Fibroblast of skin of left biceps (primary cell): ENCODE measurements at regions not wholly inside any gene's neighbourhood (a gene's known extent, or its start where the extent isn't known, plus 50 kb on each side); places are given as distances from the start of the nearest gene placed in this dataset.
"Not testable (repeated sequence)": the region's sequence is repeated elsewhere in the genome, so short reads cannot be mapped to it uniquely, and the experiment has no call there.

Experiments
- DNase-seq, 2 experiments: peaks; one replicate each; pipeline ENCODE4 v3.0.0-alpha.2; 2013; ENCODE audit warnings: low read depth in 2 of 2

DNA sequence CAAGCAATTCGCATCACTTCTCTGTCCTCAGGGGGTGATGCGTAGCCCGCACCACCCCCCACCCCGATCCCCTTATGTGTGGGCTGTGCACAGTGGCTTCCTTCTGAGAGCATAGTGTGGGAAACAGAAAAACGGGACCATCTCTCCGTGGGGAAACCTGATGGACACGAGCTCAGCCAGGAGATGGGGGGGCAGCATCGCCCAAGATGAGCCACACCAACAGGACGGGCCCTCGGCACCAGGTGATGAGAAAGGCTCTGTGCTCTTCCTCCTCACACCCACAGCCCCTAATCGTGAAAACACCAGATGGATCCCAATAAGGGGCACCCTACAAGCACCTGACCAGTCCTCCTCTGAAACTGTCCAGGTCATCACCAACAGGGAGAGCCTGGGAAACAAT lies 153.6 kb downstream of the SHANK2 start:
- no peak for DNase-seq

DNA sequence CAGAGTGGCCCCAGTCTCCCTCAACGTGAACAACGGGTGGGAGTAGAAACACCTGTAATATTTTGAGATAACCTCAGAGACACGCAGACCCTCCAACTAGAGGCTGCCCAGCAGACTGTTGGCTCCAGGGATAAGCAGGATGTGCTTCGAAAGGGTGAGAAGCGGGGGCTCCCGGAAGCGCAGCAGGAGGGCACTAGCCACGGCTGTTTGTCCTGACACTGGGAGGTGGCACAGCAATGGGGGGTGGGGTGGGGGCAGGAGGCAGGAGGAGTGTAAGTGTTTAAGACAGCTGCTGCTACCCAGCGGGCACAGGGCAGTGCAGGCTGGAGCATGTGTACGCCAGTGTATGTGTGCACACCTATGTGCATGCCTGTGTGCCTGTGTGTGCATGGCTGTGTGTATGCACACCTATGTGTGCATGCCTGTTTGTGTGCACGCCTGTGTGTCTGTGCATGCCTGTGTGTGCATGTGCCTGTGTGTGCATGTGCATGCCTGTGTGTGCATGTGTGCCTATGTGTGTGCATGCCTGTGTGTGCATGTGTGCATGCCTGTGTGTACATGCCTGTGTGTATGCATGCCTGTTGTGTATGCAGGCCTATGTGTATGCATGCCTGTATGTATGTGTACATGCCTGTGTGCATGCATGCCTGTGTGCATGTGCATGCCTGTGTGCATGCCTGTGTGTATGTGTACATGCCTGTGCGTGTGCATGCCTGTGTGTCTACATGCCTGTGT lies 154.7 kb downstream of the SHANK2 start:
- no peak for DNase-seq

DNA sequence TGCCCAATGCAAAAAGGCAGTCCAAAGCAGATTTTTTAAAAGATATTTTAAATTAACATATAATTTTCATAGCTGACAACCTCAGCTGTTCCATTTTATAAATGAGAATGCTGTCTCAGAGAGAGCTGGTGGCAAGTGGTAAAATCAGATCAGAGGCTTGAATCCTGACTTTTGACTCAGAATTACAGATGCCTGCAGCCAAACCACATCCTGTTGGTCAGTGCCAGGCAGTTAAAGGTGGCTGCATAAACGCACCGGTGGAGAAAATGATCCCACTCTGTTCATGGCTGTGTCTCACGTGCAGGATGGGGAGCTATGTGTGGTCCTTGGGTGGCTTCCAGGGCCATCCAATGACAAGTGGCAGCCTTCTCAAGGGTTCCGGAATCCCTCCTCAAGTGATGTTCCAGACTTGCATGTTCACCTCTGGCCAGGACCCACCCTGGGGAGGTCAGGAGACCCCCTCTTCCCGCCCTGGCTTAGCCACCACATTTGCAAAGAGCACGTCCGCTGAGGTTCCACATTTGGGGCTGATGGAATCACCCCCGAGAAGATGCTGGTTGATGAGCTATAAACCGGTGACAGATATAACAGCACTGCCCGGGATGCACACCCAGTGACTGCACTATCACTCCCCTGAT lies 155.5 kb downstream of the SHANK2 start:
- no peak for DNase-seq

DNA sequence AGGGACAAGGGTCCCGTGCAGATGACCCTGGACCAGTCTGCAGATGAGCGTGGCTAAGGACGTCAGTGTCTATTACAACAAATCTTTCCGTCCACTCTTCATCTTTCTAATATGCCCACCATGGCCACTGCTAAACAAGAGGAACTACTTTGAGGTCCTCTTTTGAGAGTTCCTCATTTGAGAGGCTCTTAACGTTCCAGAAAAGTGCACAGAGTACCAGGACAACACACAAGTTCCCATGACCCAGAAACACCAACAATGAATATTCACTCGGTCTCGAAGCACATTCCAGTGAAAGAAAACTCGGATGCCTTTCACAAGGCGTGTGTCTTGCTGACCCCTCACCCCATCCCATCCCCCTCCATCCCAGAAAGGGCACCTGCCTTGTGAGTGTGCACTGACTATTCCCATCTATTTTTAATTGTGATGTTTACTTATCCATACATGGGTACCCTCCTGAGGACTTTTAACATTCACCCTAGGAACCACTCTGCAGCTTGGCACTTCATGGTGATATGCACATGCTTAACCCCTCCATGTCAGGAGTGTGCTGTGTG lies 157.0 kb downstream of the SHANK2 start:
- no peak for DNase-seq

DNA sequence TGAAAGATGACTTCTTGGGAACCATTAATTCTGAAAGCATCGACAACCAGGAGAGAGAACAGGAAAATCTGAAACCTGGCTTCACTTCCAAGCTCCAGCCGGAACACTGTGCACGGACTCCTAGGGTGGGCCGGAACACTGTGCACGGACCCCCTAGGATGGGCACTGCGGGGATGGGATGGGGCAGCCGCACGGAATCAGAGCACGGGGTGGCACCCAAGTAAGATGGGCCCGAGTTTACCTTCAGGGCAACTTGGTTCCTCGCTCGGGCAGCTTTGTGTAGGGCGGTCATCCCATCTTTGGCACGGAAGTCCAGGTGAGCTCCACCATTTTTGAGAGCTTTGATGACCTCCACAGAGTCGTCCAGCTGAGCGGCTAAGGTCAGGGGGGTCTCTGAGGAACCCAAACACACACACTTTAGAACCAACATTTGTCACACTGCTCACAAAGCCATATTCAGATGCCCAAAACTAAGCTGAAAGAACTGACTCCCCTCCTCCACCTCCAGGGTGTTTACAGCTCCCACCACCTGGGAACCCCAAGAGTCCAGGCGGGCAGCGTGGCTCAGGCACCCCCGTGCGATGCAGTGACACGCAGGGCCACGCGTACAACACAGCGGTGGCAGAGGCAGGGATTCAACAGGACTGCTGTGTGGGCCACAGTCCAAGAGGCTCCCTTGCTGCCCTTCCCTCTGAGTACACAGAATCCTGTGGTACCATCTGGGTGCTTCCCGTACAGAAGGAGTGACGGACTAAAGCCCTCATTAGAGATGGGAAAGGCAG lies 157.9 kb downstream of the SHANK2 start:
- DNase-seq, result no peak

DNA sequence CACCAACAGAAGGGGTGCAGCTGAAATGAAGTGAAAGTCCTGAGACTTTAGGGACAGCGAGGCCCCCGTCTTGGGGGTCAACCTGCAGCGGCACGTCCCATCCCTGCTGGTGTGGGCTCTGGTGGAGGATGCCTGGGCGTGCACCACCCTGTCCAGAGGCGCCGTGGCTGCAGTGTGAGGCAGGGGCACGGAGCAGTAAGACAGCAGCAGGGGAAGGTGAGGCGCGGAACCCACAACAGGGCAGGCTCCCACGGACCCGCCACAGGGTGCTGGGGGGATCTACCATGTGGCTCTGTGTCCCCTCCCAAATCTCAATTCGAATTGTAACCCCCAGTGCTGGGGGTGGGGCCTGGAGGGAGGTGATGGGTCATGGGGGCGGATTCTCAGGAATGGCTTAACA lies 158.6 kb downstream of the SHANK2 start:
- DNase-seq, result no peak

DNA sequence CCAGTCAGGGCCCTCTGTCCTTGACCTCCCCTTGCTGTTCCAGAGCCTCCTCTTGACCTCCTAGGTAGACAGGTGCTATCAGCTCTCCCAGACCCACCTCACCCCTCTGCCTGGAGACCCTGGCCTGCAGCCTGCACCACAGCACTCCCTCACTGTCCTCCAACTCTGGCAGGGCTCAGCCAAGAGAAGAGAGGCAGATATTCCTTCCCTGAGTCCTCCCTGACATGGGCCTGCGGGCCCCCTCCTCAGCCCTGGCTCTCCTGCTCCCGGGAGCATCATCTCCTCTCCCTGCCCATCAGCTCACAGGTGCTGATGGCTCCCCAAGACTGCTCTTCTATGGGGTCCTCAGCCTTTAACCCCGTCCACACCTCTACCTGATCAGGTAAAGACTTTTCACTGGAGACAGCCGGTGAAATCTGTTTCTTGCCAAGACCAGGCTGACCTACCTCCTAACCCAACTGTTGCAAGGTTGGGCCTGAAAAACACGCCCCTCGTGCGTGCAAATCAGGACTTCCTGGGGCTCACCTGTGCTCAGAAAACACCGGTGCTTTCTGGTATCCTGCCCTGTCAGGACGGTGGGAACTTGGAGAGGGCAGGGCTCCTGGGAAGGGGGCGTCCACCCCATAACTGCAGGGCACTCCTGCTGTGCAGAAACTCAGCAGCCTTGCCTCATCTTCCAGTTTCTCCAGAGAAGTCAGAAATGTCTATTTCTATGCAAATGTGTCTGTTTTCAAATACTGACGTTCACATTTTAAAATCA lies 160.7 kb downstream of the SHANK2 start:
- no peak for DNase-seq

DNA sequence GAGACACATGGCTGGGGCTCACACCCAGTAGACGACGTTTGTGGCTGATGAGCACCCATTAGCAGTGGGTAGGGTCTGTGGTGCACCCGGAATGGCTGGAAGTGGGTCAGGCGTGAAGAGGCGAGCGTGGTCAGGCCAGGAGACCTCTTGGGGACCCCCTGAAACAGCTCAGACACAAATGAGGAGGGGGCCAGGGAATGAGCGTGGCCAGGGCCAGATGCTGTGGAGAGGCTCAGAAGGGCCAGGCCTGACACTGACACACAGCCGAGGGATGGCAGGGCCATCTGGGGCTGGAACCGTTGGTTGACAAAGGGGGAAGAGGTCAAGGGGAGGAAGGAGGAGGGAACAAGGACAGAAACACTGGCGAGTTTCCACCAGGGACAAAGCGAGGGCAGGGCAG lies 162.8 kb downstream of the SHANK2 start:
- DNase-seq, result no peak

DNA sequence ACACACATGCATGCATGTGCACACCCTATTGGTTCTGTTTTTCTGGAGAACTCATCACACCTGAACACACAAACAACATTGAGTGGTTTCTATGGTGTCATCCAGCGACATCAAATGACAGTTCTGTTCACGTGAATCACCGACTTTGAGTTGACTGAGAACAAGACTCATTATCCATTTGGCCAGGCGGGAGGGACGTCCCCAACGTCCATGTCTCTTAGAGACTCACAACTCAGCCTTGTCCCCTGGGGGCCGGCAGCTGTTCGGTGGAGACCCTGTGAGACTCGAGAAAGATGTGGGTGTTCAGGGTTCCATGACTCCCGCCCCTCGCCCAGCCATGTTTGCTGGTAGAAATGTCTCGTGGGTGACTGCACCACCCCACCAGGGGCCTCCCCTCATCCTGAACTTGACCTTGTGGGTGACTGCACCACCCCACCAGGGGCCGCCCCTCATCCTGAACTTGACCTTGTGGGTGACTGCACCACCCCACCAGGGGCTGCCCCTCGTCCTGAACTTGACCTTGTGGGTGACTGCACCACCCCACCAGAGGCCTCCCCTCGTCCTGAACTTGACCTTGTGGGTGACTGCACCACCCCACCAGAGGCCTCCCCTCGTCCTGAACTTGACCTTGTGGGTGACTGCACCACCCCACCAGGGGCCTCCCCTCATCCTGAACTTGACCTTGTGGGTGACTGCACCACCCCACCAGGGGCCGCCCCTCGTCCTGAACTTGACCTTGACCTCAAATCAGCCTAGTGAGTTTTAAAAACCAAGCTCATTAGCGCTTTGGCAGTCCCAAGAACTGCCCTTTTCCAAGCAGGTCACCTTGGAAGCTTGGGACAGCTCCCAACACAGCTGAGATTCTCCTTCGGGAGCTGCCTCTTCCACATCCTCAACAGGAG lies 163.8 kb downstream of the SHANK2 start:
- DNase-seq, result not testable (repeated sequence)

DNA sequence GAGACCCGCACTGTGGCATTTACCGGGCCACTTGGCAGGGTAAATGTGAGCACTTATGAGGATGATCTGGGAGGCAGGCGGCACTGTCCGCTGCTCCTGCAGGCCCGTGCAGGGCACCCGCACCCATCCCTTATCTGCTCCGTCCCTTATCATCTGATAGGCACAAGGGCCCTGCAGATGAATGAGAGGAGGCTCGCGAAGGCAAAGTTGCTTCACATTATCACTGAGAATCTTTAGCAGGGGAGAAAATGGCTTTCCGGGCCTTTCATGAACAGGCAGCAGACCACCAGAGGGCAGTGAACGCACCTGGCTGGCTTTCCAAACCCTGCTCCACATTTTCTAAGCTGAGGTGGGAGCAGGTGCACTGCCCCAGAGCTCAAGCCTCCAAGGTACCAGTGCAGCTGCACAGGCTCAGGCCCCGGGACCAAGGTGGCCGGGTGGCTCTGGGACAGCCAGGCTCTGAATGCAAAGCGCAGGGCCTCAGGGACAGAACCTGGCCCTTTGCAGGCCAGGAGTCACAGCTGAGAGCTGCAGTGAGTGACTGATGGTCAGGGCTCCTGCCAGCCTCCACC lies 165.6 kb downstream of the SHANK2 start:
- no peak for DNase-seq

DNA sequence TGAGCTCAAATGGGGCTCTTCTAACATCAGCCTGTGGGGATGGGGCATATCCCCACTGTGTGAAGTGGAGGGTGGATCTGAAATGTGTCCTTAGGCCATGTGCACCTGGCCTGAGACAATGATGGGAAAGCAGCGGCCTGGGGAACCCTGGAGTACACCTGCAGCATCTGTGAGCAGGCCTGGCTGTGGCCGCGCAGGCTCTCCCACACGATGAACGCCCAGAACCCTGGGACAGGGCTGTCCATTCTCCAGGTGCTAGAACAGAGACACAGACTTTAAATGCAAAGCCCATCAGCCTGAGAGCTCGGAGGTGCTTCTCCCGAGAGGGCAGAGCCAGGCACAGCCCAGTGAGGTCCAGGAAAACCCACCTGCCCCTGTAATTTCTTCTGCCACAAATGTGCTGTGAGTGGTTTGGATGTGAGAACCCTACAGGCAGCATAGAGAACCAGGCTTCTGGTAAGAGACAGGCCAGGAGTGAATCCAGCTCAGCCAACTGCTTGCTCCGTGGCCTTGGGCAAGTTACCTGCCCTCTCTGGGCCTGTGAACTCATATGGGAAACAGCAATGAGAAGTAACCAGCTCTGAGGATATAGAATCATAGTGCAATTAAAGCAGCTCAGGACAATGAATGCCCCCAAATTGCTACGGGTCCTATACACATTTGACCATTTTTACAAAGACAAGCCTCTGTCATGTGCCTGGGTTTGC lies 167.9 kb downstream of the SHANK2 start:
- DNase-seq, result no peak

DNA sequence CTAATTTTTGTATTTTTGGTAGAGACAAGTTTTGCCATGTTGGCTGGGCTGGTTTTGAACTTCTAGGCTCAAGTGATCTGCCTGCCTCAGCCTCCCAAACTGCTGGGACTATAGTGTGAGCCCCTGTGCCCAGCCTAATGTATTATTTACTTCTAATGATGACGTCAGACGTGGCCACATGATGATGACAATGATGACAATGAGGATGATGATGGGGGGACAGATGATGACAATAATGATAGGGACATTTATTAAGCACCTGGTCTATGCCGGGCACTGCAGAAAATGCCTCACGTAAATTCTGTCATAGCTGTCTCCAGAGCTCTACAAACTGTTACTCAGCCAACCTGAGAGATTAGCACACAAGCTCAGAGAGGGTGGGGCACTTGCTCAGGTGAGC lies 169.3 kb downstream of the SHANK2 start:
- no peak for DNase-seq

DNA sequence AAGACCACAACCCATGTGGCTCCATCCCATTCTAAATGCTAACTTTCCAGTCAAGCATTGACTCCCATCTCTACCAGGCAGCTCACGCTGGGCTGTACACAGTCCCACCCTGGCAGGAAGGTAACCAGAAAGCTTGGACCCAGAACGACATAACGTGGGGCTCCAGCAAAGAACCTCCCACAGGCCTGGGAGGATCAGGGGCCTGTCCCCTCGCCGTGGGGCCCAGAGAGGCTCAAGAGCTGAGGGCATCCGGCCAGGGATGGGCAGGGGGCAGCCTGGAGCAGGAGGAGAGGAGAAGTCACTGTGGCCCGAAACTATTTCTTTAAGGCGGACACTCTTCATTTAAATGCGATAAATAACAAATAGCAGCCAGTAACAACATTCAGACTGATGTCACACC lies 169.9 kb downstream of the SHANK2 start:
- DNase-seq, result no peak

DNA sequence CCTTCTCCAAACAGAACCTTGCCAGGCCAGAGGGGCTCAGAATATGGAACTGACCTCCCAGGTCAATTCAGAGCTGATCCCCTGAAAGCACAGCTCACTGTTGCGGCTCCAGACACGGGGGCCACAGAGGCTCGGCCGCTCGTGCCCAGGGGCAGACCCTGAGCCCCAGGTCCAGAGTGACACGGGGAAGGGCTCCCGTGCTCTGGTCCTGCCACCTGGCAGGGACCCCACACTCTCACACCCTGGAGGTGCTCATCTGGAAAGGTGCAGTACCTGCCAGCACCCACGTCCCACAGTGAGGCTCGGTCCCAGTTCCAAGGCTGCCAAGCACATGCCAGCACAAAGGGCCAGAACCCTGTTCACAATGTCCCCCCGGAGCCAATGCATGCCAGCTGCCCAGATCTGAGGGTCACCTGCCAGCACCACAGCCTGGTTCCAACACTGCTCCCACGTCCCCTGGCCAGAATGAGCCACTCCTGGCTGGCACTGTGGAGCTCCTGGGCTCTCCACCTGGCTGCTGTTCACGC lies 170.6 kb downstream of the SHANK2 start:
- DNase-seq, result no peak

DNA sequence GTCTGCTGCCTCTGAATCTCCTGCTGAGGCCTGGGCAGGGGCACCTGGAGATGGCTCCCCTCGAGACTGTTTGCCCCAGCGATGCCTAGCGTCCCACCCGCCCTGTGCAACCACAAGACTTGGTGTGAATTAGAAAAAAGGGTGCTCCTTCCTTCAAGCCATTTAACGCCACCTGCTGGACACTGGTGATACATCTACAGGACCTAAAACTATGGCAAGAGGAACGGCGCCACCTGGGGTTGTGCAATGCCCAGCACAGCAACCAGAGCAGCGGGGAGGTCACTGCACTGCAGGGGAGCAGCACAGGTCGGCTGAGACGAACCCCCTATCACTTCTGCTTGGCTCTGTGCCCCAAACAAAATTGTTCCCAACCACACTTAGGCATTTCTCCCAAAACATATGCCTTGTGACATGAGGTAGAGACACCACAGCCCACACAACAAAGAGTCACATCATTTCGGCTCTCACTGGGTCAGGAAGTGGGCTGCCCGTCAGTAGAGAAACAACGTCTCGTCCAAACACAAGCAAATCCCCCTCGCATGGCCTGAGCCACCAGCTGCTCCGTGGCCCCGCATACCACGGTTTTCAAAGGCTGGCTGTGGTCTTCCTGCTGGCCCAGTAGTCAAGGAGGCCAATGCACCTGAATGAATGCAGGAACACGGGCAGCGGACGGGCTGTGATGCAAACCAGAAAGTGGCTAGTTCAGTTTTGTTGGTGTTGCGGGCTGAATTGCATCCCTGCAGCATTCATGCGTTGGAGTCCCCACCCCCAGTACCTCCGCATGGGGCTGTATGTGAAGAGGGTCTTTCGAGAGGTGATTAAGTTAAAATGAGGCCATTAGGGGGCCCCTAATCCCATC lies 171.9 kb downstream of the SHANK2 start:
- peak; percentile 8 to 12 for DNase-seq

DNA sequence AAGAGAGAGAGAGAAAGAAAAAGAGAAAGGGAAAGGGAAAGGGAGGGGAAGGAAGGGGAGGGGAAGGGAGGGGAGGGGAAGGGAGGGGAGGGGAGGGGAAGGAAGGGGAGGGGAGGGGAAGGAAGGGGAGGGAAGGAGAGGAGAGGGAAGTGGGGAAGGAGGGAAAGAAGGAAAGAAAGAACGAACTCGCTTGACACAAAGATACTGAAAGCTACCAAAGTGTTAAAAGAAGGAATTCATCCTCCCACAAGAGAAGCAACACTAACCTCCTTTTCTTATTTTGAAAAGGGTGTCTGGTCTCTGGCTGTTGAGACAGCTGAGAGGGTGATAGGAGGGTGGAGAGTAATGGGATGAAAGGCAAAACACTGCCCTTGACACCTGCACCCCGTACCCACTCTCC lies 172.6 kb downstream of the SHANK2 start:
- DNase-seq, result no peak

DNA sequence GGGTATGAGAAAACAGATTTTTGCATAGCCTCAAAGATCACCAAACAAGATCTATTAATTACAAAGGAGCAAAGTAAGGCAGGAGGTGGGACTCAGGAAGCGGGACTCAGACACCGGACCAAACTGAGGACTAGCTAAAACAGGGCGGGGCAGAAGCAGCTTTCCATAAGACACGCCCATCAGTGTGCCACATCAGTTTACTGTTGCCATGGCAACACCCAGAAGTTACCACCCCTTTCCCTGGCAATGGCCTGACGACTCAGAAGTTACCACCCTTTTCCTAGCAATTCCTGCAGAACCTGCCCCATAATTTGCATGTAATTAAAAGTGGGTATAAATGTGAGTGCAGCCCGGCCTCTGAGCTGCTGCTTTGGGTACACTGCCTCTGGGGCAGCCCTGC lies 173.9 kb downstream of the SHANK2 start:
- DNase-seq, result no peak

DNA sequence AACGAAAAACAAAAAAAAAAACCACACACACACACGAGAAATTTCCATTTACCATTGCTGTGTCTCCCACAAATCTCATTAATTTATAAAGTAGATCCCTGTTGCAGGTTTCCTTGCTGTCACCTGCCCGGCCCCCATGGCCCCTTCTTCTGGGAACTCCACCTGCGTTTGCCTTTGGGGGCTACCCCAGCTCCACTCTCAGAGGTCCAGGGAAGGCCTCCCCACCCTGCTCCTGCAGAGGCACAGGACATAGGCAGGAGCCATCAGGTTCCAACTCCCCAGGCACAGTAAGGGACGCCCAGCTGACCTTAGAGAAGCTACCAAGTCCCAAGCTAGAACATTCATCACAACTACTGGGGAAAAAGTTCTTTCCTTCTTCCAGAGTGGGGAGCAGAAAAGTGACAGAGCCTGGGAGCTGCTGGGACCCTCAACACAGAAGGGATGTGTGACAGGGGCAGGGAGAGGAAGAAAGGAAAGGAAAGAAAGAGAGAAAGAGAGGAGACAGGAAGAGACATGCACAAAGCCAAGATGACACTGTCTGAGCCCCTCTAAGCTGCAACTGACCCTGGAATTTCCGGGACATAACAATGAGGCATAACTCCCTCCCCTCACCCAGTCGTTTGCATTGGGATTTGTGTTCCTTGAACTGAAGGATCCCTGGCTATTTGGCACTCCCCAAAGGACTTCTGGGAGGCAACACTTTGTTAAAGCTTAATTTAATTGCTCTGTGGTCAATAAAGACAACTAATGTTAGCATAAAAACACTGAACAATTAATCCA lies 175.7 kb downstream of the SHANK2 start:
- no peak for DNase-seq
